Kidney (tissue), 13 donors: ENCODE measurements at regions not wholly inside any gene's neighbourhood (a gene's known extent, or its start where the extent isn't known, plus 50 kb on each side); places are given as distances from the start of the nearest gene placed in this dataset.
A peak's percentile ranks its signal among the peaks of the same experiment; 100 is the strongest.

Source experiments
- DNase-seq, 5 donors: peaks; one replicate each; pipeline ENCODE4 v3.0.0-alpha.2; 2013 to 2020
- FAIRE-seq: peaks from 2 replicates; lab custom pipeline; 2012; peaks lifted over from hg19 to GRCh38; lab: Jason Lieb, UNC
- H3K27ac ChIP-seq, 2 donors: one replicate each; pipeline ENCODE4 v1.7.0; 2013; ENCODE audit warnings: low read depth in 2 of 2, low read length in 2 of 2, inconsistent platforms in 1 of 2
- H3K27me3 ChIP-seq: one replicate; pipeline ENCODE4 v1.7.1; 2013; ENCODE audit warnings: low read length, inconsistent platforms; ENCODE audit not compliant: control insufficient read depth, insufficient read depth
- H3K36me3 ChIP-seq, 3 donors: one replicate each; pipeline versions ENCODE4 v1.7.0 to v1.7.1; 2013; ENCODE audit warnings: low read length in 3 of 3, control low read depth in 1 of 3, inconsistent platforms in 1 of 3; ENCODE audit not compliant: insufficient read depth in 3 of 3, control insufficient read depth in 2 of 3
- H3K4me1 ChIP-seq, 3 donors: one replicate each; pipeline versions ENCODE4 v1.7.0 to v1.7.1; 2013; ENCODE audit warnings: low read length in 3 of 3, inconsistent platforms in 1 of 3, low read depth in 1 of 3; ENCODE audit not compliant: control insufficient read depth in 2 of 3, insufficient read depth in 2 of 3
- H3K4me3 ChIP-seq, 3 donors: one replicate each; pipeline versions ENCODE4 v1.7.0 to v1.8.1; 2013; ENCODE audit warnings: low read length in 3 of 3, control low read depth in 1 of 3, inconsistent platforms in 1 of 3
- H3K9ac ChIP-seq, 3 donors: one replicate each; pipeline versions ENCODE4 v1.7.0 to v1.7.1; 2013; ENCODE audit warnings: low read length in 3 of 3, control low read depth in 1 of 3, inconsistent platforms in 1 of 3
- H3K9me3 ChIP-seq, 3 donors: one replicate each; pipeline versions ENCODE4 v1.7.0 to v1.7.1; 2013; ENCODE audit warnings: low read length in 3 of 3, control low read depth in 1 of 3, inconsistent platforms in 1 of 3; ENCODE audit not compliant: control insufficient read depth in 2 of 3, insufficient read depth in 1 of 3
- CTCF ChIP-seq: IDR thresholded peaks from 3 replicates; pipeline ENCODE4 v1.5.1; 2012; ENCODE audit warnings: mild to moderate bottlenecking, moderate library complexity, borderline replicate concordance; ENCODE audit not compliant: insufficient read depth; ENCODE audit errors: extremely low read depth
- intact Hi-C: fragments of 100-400 bp; cut with DNase I; formaldehyde crosslinking; loops from one replicate; pipeline ENCODE4 v1.11.1; 2022
- donor health status: control.
- donor health status: control.
- donor health status: control.
- donor health status: control.
- donor health status: control.
- donor health status: DM: yes; HTN: yes; CAD: no.
- donor health status: Normal renal cell carcinoma (clear cell type).

- TF ChIP-seq CTCF = no peak
- Histone ChIP-seq H3K9ac (no peak overlapping the region), H3K27me3 (no peaks in the 10 kb centered on the region), H3K27ac (no peak overlapping the region), H3K36me3 (no peaks in the 10 kb centered on the region), H3K9me3 (no peaks in the 10 kb centered on the region), H3K4me3 (no peak overlapping the region), H3K4me1 (no peaks in the 10 kb centered on the region)
- intact Hi-C loops = no loop called here
- no peak for FAIRE-seq
- DNase-seq = peak in 3 of 5 donors; percentile 12 to 47 (median 28)
Measured at GRCh38 chr16:9232102-9232770, 140.8 kb downstream of the HAPSTR1 start.

- no peak for TF ChIP-seq CTCF
- no peak overlapping the region for H3K9ac ChIP-seq
- H3K9me3 ChIP-seq = no peaks in the 10 kb centered on the region
- intact Hi-C loops = no loop called here
- H3K36me3 ChIP-seq = no peaks in the 10 kb centered on the region
- no peaks in the 10 kb centered on the region for H3K27me3 ChIP-seq
- H3K27ac ChIP-seq = no peak overlapping the region
- no peak for FAIRE-seq
- no peak for DNase-seq
- no peaks in the 10 kb centered on the region for H3K4me1 ChIP-seq
- H3K4me3 ChIP-seq = no peak overlapping the region
Measured at GRCh38 chr16:9235867-9236266, 144.4 kb downstream of the HAPSTR1 start.

- DNase-seq = no peak
- H3K9me3 ChIP-seq = no peaks in the 10 kb centered on the region
- no peaks in the 10 kb centered on the region for H3K36me3 ChIP-seq
- H3K4me1 ChIP-seq = no peaks in the 10 kb centered on the region
- no peak overlapping the region for H3K4me3 ChIP-seq
- H3K27ac ChIP-seq = no peak overlapping the region
- no peak for FAIRE-seq
- H3K27me3 ChIP-seq = no peaks in the 10 kb centered on the region
- no peak overlapping the region for H3K9ac ChIP-seq
- TF ChIP-seq CTCF = no peak
- intact Hi-C loops = no loop called here
Measured at GRCh38 chr16:9236319-9236718, 144.9 kb downstream of the HAPSTR1 start.

- no peak for TF ChIP-seq CTCF
- Histone ChIP-seq H3K9ac (no peak overlapping the region), H3K27me3 (no peaks in the 10 kb centered on the region), H3K4me1 (no peaks in the 10 kb centered on the region), H3K36me3 (no peaks in the 10 kb centered on the region), H3K4me3 (no peak overlapping the region), H3K9me3 (no peaks in the 10 kb centered on the region), H3K27ac (no peak overlapping the region)
- intact Hi-C loops = no loop called here
- DNase-seq (no peak), FAIRE-seq (no peak)
Measured at GRCh38 chr16:9238346-9238745, 146.9 kb downstream of the HAPSTR1 start.
